MG63 (cell line): ENCODE measurements at regions not wholly inside any gene's neighbourhood (a gene's known extent, or its start where the extent isn't known, plus 50 kb on each side); places are given as distances from the start of the nearest gene placed in this dataset.

Experiments used
- DNase-seq: peaks from one replicate; pipeline ENCODE4 v3.0.0-alpha.2; 2020
- H3K27me3 ChIP-seq: fragments of 250-450 bp; sonication (Bioruptor Pico); 2 replicates; pipeline ENCODE4 v1.5.1; 2020; ENCODE audit warnings: mild to moderate bottlenecking, moderate library complexity
- H3K36me3 ChIP-seq: fragments of 250-450 bp; sonication (Bioruptor Pico); 2 replicates; pipeline ENCODE4 v1.5.1; 2020; ENCODE audit warnings: mild to moderate bottlenecking, moderate library complexity
- H3K4me3 ChIP-seq: fragments of 250-450 bp; sonication (Bioruptor Pico); 2 replicates; pipeline ENCODE4 v1.5.1; 2020; ENCODE audit warnings: mild to moderate bottlenecking, moderate library complexity
- H3K9me3 ChIP-seq: fragments of 250-450 bp; sonication (Bioruptor Pico); 2 replicates; pipeline ENCODE4 v1.5.1; 2020; ENCODE audit warnings: mild to moderate bottlenecking, moderate library complexity

GRCh38 chr18:6589923-6590322 is 139.6 kb upstream of the ARHGAP28 start:
- Histone ChIP-seq H3K27me3 (no peaks in the 10 kb centered on the region; the same call in 1 of the 2 replicates), H3K36me3 (no peaks in the 10 kb centered on the region), H3K4me3 (no peak overlapping the region), H3K9me3 (no peaks in the 10 kb centered on the region)
- DNase-seq, result no peak

GRCh38 chr18:6590326-6590725 is 139.2 kb upstream of the ARHGAP28 start:
- no peaks in the 10 kb centered on the region for H3K36me3 ChIP-seq
- H3K4me3 ChIP-seq, result no peak overlapping the region
- H3K27me3 ChIP-seq, result no peaks in the 10 kb centered on the region; the same call in 1 of the 2 replicates
- DNase-seq, result no peak
- no peaks in the 10 kb centered on the region for H3K9me3 ChIP-seq

- H3K36me3 ChIP-seq, result no peaks in the 10 kb centered on the region
- H3K27me3 ChIP-seq, result no peaks in the 10 kb centered on the region
- no peaks in the 10 kb centered on the region for H3K9me3 ChIP-seq
- no peak overlapping the region for H3K4me3 ChIP-seq
- no peak for DNase-seq
These were observed 138.0 kb upstream of the ARHGAP28 start for GRCh38 chr18:6591491-6591890.

- no peak for DNase-seq
- no peaks in the 10 kb centered on the region for H3K9me3 ChIP-seq
- no peaks in the 10 kb centered on the region for H3K36me3 ChIP-seq
- no peaks in the 10 kb centered on the region for H3K27me3 ChIP-seq
- no peak overlapping the region for H3K4me3 ChIP-seq
These were observed 137.0 kb upstream of the ARHGAP28 start for GRCh38 chr18:6592522-6592921.

GRCh38 chr18:6593142-6593885 is 136.2 kb upstream of the ARHGAP28 start:
- Histone ChIP-seq H3K27me3 (no peaks in the 10 kb centered on the region), H3K4me3 (no peak overlapping the region)
- DNase-seq, result no peak

GRCh38 chr18:6595666-6596065 is 133.8 kb upstream of the ARHGAP28 start:
- DNase-seq, result no peak

More at GRCh38 chr18:6593142-6593885, 136.2 kb upstream of the ARHGAP28 start:
- Histone ChIP-seq H3K9me3 (no peaks in the 10 kb centered on the region), H3K36me3 (no peaks in the 10 kb centered on the region)

GRCh38 chr18:6598657-6599056 is 130.9 kb upstream of the ARHGAP28 start:
- Histone ChIP-seq H3K4me3 (no peak overlapping the region), H3K36me3 (no peaks in the 10 kb centered on the region), H3K27me3 (no peaks in the 10 kb centered on the region), H3K9me3 (no peaks in the 10 kb centered on the region)
- DNase-seq, result no peak

More at GRCh38 chr18:6595666-6596065, 133.8 kb upstream of the ARHGAP28 start:
- Histone ChIP-seq H3K27me3 (no peaks in the 10 kb centered on the region), H3K9me3 (no peaks in the 10 kb centered on the region), H3K36me3 (no peaks in the 10 kb centered on the region), H3K4me3 (no peak overlapping the region)

GRCh38 chr18:6600667-6601167 is 128.8 kb upstream of the ARHGAP28 start:
- H3K4me3 ChIP-seq, result no peak overlapping the region
- no peaks in the 10 kb centered on the region for H3K27me3 ChIP-seq
- DNase-seq, result no peak
- no peaks in the 10 kb centered on the region for H3K9me3 ChIP-seq
- no peaks in the 10 kb centered on the region for H3K36me3 ChIP-seq

GRCh38 chr18:6601241-6601640 is 128.3 kb upstream of the ARHGAP28 start:
- no peaks in the 10 kb centered on the region for H3K9me3 ChIP-seq
- no peak for DNase-seq
- no peaks in the 10 kb centered on the region for H3K36me3 ChIP-seq
- no peak overlapping the region for H3K4me3 ChIP-seq
- H3K27me3 ChIP-seq, result no peaks in the 10 kb centered on the region

GRCh38 chr18:6602365-6602764 is 127.2 kb upstream of the ARHGAP28 start:
- Histone ChIP-seq H3K9me3 (no peaks in the 10 kb centered on the region), H3K36me3 (no peaks in the 10 kb centered on the region), H3K27me3 (no peaks in the 10 kb centered on the region), H3K4me3 (no peak overlapping the region)
- DNase-seq, result no peak

GRCh38 chr18:6604573-6604941 is 125.0 kb upstream of the ARHGAP28 start:
- no peak overlapping the region for H3K4me3 ChIP-seq
- no peaks in the 10 kb centered on the region for H3K27me3 ChIP-seq
- no peaks in the 10 kb centered on the region for H3K36me3 ChIP-seq
- no peak for DNase-seq
- H3K9me3 ChIP-seq, result no peaks in the 10 kb centered on the region

GRCh38 chr18:6605115-6605869 is 124.2 kb upstream of the ARHGAP28 start:
- Histone ChIP-seq H3K4me3 (no peak overlapping the region), H3K36me3 (no peaks in the 10 kb centered on the region), H3K27me3 (no peaks in the 10 kb centered on the region), H3K9me3 (no peaks in the 10 kb centered on the region)
- DNase-seq, result peak; percentile 3

GRCh38 chr18:6606411-6607085 is 123.0 kb upstream of the ARHGAP28 start:
- Histone ChIP-seq H3K27me3 (no peaks in the 10 kb centered on the region), H3K4me3 (no peak overlapping the region)
- DNase-seq, result no peak

GRCh38 chr18:6607343-6607742 is 122.2 kb upstream of the ARHGAP28 start:
- Histone ChIP-seq H3K36me3 (no peaks in the 10 kb centered on the region), H3K9me3 (no peaks in the 10 kb centered on the region), H3K4me3 (no peak overlapping the region), H3K27me3 (no peaks in the 10 kb centered on the region)
- no peak for DNase-seq

More at GRCh38 chr18:6606411-6607085, 123.0 kb upstream of the ARHGAP28 start:
- Histone ChIP-seq H3K36me3 (no peaks in the 10 kb centered on the region), H3K9me3 (no peaks in the 10 kb centered on the region)

GRCh38 chr18:6609666-6610264 is 119.8 kb upstream of the ARHGAP28 start:
- Histone ChIP-seq H3K4me3 (no peak overlapping the region), H3K27me3 (no peaks in the 10 kb centered on the region), H3K9me3 (no peaks in the 10 kb centered on the region), H3K36me3 (no peaks in the 10 kb centered on the region)
- DNase-seq, result no peak

- H3K36me3 ChIP-seq, result no peaks in the 10 kb centered on the region
- no peak for DNase-seq
- no peaks in the 10 kb centered on the region for H3K27me3 ChIP-seq
- no peaks in the 10 kb centered on the region for H3K9me3 ChIP-seq
- no peak overlapping the region for H3K4me3 ChIP-seq
These were observed 119.0 kb upstream of the ARHGAP28 start for GRCh38 chr18:6610466-6610865.

GRCh38 chr18:6613581-6613980 is 115.9 kb upstream of the ARHGAP28 start:
- Histone ChIP-seq H3K9me3 (no peaks in the 10 kb centered on the region), H3K4me3 (no peak overlapping the region), H3K27me3 (no peaks in the 10 kb centered on the region), H3K36me3 (no peaks in the 10 kb centered on the region)
- no peak for DNase-seq
